PC-3 (cell line): ENCODE measurements at regions not wholly inside any gene's neighbourhood (a gene's known extent, or its start where the extent isn't known, plus 50 kb on each side); places are given as distances from the start of the nearest gene placed in this dataset.

ENCODE experiments used
- CTCF ChIP-seq: fragments of 300-600 bp; sonication (generic); conservative IDR thresholded peaks from 2 replicates; pipeline ENCODE4 v1.5.1; 2017; ENCODE audit warnings: antibody characterized with exemption, low read depth, mild to moderate bottlenecking, low read length
- EZH2 ChIP-seq: fragments of 300-600 bp; sonication (generic); IDR thresholded peaks from one replicate; pipeline ENCODE4 v1.6.1; 2017; ENCODE audit warnings: antibody characterized with exemption, mild to moderate bottlenecking, low read length; ENCODE audit not compliant: unreplicated experiment
- EZH2phosphoT487 ChIP-seq: fragments of 300-600 bp; sonication (generic); IDR thresholded peaks from 2 replicates; pipeline ENCODE4 v1.6.1; 2018; ENCODE audit warnings: mild to moderate bottlenecking, antibody characterized with exemption, low read length, borderline replicate concordance

- TF ChIP-seq CTCF (no peak), EZH2phosphoT487 (no peak), EZH2 (no peak)
Observed at GRCh38 chr6:113315165-113315564, 542.0 kb upstream of the MARCKS start.
